ENCODE measurements at regions not wholly inside any gene's neighbourhood (a gene's known extent, or its start where the extent isn't known, plus 50 kb on each side); places are given as distances from the start of the nearest gene placed in this dataset.

GRCh38 chr15:53875139-53875538, 103.1 kb upstream of the UNC13C start:
- Histone ChIP-seq H3K9me3 (ENCODE audit: control insufficient read depth, low read depth, low read length) (no peaks in the 10 kb centered on the region), H3K9ac (ENCODE audit: extremely low read depth, insufficient read length, low read length) (no peak overlapping the region), H4K91ac (ENCODE audit: insufficient read length, low read depth, low read length) (no peak overlapping the region), H4K20me1 (ENCODE audit: control insufficient read depth, insufficient read depth, insufficient read length) (no peaks in the 10 kb centered on the region), H2BK20ac (ENCODE audit: low read depth, low read length, poor library complexity, severe bottlenecking) (no peak overlapping the region), H2BK5ac (ENCODE audit: insufficient read length, low read length) (no peak overlapping the region), H3K14ac (ENCODE audit: insufficient read depth, low read length) (no peak overlapping the region), H4K5ac (ENCODE audit: insufficient read length, low read depth, low read length) (no peak overlapping the region), H4K8ac (replicated peaks; ENCODE audit: insufficient read length, low read depth, low read length) (no peak overlapping the region), H2BK120ac (ENCODE audit: low read depth, low read length, poor library complexity, severe bottlenecking) (no peak overlapping the region), H2BK15ac (ENCODE audit: low read depth, low read length) (no peak overlapping the region), H3K23ac (ENCODE audit: insufficient read length, low read depth, low read length) (no peak overlapping the region), H2BK12ac (ENCODE audit: insufficient read length, low read depth, low read length) (no peak overlapping the region), H2AK5ac (ENCODE audit: insufficient read length, low read length) (no peak overlapping the region), H2AFZ (ENCODE audit: low read length) (no peak overlapping the region), H3K79me1 (ENCODE audit: insufficient read depth, low read depth, low read length, poor library complexity, severe bottlenecking) (no peaks in the 10 kb centered on the region), H3K4me1 (ENCODE audit: insufficient read depth, low read length) (no peaks in the 10 kb centered on the region), H3K4me2 (ENCODE audit: insufficient read depth, insufficient read length, low read length) (no peak overlapping the region), H3T11ph (ENCODE audit: low read length) (no peak overlapping the region), H3K18ac (ENCODE audit: insufficient read length, low read depth, low read length) (no peak overlapping the region), H3K56ac (ENCODE audit: insufficient read length, low read depth, low read length) (no peak overlapping the region), H3K27ac (ENCODE audit: insufficient read length, low read depth, low read length) (no peak overlapping the region), H3K23me2 (ENCODE audit: insufficient read length, low read depth, low read length, poor library complexity, severe bottlenecking) (no peaks in the 10 kb centered on the region), H3K79me2 (ENCODE audit: insufficient read depth, low read length) (no peaks in the 10 kb centered on the region), H3K27me3 (ENCODE audit: insufficient read depth, low read length) (no peaks in the 10 kb centered on the region), H3K4ac (ENCODE audit: low read depth, low read length) (no peak overlapping the region)
- Mint-ChIP-seq H3K9me3 (no peaks in the 10 kb centered on the region), H3K36me3 (ENCODE audit: insufficient read depth in 1 of 3, low read depth in 3 of 3) (peaks cover 0 to 5% (median 0%) of the 10 kb centered on the region in 3 experiments; a peak in 2 of 7 replicates), H3K4me1 (no peaks in the 10 kb centered on the region), H3K4me3 (no peak overlapping the region), H3K27me3 (ENCODE audit: low read depth) (peaks cover 5% of the 10 kb centered on the region), H3K27ac (no peak overlapping the region)
- TF ChIP-seq, protein P1, sequence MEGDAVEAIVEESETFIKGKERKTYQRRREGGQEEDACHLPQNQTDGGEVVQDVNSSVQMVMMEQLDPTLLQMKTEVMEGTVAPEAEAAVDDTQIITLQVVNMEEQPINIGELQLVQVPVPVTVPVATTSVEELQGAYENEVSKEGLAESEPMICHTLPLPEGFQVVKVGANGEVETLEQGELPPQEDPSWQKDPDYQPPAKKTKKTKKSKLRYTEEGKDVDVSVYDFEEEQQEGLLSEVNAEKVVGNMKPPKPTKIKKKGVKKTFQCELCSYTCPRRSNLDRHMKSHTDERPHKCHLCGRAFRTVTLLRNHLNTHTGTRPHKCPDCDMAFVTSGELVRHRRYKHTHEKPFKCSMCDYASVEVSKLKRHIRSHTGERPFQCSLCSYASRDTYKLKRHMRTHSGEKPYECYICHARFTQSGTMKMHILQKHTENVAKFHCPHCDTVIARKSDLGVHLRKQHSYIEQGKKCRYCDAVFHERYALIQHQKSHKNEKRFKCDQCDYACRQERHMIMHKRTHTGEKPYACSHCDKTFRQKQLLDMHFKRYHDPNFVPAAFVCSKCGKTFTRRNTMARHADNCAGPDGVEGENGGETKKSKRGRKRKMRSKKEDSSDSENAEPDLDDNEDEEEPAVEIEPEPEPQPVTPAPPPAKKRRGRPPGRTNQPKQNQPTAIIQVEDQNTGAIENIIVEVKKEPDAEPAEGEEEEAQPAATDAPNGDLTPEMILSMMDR (conservative IDR thresholded peaks at IDR 0.05): no peak
- no peak for DNase-seq
- WGBS (ENCODE audit: extremely low coverage, insufficient read length, low lambda C conversion rate): no CpG with 5 or more reads among the region's 1 CpG
